ENCODE measurements at regions not wholly inside any gene's neighbourhood (a gene's known extent, or its start where the extent isn't known, plus 50 kb on each side); places are given as distances from the start of the nearest gene placed in this dataset.

DNA sequence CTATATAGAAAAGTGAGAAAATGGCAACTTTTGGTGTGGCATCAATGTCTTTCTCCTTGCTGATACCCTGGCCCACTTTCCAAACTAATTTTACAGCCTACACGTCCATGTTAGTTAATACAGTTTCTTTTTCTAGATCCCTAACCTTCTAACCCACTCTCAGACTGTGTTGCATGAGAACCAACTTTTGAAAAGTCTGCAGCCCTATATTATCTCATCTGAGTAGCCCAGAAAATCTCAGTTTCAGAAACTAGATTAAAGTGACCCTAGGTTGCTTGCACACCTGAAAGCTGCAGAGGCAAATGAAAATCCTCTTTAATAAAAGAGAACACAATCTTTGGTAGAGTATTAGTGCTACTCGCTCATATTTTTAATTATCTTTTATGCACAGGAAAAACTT is 371.6 kb upstream of the EMCN start:
- no peak for TF ChIP-seq CTCF (conservative IDR thresholded peaks at IDR 0.05)
- TF ChIP-seq ZFX (IDR thresholded peaks at IDR 0.05): no peak
